GM21447 (cell line): ENCODE measurements at regions not wholly inside any gene's neighbourhood (a gene's known extent, or its start where the extent isn't known, plus 50 kb on each side); places are given as distances from the start of the nearest gene placed in this dataset.

Experiments used
- ATAC-seq: cut with Tn5 transposase; IDR thresholded peaks from one replicate; pipeline ENCODE4 v1.9.1; 2021; ENCODE audit not compliant: unreplicated experiment

DNA sequence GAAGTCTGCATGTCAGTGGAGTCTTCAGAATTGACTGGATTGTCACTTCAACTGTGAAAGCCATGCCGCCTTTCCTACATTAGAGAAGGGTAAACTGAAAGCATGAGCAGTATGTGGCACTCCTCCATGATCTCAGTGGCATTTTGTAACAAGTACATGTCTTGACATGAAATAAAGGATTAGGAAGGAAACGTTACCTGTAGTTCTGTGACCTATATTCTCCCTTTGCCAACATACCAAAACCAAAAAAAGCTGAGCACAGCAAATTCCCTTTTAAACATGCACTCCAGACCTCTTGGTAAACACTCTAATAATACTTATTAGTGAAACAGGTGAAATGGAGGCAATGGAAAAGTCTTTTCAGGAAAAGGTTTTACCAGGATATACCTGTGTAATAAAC lies 344.2 kb downstream of the GRIA2 start:
- ATAC-seq, result no peak

DNA sequence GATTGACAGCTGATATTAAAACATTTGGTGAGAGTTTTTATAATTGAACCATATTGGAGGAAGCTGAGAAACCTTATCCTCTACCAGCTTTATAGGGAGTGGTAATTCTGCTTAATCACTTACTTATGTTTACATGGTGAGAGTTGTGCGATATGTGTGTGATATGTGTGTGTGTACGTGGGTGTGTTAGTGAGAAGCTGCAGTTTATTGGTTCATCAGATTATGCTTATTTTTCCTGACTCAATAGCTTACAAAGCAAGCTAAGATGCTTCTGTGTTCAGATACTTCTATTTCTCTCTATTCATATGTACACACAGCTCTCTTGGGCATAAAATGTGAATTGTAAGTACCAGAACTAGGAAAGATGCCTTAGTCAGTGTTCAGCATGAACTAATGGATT lies 343.7 kb downstream of the GRIA2 start:
- no peak for ATAC-seq

DNA sequence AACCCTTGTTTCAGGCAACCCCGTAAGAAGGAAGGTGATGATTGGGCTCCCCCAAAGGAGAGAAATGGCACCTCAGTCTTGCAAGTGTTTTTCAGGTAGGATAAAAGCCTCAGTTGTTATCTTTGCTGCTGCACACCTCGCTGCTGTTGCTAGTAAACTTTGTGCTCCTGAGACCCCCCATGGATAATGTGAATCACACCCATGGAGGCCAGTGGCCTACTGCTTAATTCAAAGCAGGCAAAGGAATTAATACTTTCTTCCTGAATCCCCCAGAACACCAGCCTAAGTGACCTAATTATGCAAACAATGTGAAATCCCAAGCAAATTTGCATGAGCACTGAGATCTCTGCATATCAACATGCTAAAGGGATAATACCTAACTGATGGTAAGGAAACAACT lies 337.5 kb downstream of the GRIA2 start:
- no peak for ATAC-seq

DNA sequence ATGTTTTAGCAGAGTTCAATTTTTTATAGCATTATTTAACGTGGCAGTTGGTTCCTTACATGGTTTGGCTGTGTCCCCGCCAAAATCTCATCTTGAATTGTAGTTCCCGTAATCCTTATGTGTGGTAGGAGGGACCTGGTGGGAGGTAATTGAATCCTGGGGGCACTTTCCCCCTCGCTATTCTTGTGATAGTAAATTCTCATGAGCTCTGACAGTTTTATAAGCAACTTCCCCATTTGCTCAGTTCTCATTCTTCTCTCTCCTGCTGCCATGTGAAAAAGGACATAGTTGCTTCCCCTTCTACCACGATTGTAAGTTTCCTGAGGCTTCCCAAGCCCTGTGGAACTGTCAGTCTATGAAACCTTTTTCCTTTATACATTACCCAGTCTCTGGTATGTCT lies 329.5 kb downstream of the GRIA2 start:
- ATAC-seq, result no peak

DNA sequence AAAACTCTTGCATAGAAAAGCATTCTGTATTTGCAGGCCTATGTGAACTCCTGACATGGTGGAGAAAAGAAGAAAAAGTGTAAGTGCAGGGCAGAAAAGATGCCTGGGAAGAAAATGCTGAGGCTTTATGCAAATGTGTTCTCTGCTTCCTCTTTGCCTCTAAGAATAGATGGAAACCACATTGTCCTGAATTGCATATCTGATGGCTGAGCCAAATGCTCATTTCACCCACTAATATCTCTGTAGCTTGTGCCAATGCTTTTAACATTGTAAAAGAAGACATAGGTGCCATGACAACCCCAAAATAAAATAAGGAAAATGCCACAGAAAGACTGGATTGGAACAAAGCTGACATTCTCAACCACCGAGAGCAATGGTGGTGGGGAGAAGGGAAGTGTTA lies 307.4 kb downstream of the GRIA2 start:
- ATAC-seq, result no peak

DNA sequence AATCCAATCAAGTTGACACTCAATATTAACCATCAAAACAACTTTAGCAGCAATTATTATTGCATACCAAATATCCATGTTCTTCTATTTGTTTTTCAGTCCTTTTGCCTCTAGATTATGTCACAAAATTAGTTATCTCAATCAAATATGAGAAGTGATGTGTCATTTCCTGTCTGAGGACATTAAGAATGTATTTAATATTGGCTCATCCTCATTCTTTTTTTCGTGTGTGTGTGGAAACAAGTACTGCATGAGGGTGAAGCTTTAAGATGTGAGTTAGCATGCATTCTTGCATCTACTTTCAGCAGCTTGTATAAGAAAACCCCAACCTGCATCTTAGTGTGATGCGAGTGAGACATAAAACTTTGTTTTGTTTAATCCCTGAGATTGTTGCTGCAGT lies 301.4 kb downstream of the GRIA2 start:
- no peak for ATAC-seq

DNA sequence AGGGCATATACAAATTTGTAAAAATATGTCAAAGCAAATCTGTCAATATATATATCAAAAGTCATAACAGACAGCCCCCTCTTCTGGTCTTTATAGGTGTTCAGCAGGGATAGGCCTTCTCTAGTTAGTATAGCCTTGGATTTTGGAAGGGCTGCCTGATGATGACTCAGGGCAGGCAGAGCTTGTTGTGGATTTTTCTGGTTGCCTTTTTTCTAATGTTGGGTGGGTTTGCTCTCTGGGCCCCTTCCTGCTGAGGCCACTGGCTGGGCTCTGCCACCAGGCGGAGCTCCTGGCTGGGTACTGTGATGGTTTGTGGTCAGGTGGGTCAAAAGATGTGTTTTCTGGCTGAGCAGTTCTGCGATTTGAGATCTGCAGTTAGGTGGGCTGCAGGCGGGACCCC lies 294.2 kb downstream of the GRIA2 start:
- ATAC-seq, result no peak

DNA sequence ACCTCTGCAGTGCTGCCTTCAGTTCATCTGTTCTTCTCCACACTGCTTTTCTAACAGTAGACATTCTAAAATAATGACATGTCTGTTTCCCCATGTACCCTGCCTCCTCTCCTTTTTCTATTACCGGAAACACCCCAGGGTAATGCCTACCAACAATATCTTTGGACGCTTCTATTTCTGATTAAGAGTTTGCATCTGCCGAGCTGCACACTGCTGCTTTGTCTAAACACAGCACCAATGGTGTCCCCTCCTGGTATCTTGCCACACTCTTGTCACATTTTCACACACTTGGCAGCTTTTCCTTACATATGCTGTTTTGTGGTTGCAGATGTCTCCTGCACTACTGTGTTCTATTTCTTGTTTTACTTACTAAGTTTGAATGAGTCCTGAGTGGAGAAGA lies 288.8 kb downstream of the GRIA2 start:
- no peak for ATAC-seq

DNA sequence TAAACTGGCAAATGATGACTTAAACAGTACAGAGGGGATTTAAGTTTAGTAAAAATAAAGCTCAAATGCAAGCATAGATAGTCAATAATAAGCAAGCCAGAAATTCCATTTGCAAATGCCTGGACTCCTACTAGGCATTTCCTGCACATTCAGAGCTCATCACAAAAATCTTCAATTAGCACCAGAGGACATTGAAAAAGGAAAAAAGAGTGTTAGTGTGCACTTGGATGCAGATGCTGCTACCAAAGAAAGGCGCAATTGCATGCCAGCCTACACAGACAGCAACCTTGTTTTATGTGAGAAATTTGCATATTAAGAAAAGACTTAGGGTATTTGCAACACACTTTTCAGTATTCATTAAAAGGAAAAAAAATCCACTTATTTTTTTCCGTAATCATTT lies 282.1 kb downstream of the GRIA2 start:
- no peak for ATAC-seq

DNA sequence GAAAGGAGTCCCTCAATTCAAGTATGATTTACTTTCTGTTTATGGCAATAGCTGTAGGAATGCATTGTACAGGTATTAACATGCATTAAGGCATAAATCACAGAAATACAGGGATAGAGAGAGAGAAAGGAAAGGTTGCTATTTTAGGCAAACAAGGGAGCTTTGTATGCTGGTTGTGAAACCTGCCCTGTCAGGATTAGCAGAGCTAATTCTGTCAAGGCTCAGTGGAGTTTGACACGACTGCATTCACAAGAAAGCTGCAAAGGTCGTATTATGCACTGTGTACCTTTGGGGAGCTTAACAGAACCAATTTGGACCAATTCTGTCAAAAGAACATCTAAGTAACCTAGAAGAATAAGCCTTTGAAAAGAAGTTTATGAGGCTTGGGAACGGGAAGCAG lies 239.3 kb downstream of the GRIA2 start:
- no peak for ATAC-seq

DNA sequence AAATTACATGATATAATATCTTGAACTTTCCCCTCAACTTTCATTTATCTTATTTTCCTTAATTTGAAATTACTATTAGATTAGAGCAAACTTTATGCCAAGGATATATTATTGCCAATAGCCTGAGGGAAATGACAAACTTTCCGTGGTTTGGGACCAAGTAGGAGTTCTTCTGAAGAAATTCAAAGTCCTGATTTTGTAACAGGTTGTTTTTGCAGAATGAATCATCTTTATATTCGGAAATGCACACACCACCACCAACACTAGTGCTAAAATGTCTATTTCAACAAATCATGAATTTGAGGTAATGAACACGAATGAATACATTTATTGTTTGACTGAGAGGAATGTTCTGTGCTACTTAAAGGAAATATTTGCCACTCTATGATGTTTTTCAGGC lies 226.7 kb downstream of the GRIA2 start:
- ATAC-seq, result no peak

DNA sequence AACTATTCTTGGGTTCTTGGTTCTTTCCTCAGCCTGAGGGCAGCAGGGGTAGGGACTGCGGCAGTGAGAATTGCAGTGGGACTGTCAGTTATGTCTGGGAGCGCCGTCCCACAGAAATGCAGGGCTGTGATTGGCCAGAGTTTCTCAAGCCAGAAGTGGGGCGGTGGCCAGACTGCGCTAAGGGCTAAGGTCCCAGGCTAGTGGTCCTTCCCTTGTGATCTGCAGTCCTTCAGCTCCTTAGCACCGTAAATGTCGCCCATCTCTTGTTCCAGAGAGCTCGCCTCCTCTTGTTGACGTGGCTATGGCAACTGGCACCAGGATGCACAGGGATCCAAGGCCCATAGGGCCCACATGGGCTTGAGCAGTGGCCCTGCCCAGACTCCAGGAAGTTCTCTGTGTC lies 223.5 kb downstream of the GRIA2 start:
- ATAC-seq, result no peak

DNA sequence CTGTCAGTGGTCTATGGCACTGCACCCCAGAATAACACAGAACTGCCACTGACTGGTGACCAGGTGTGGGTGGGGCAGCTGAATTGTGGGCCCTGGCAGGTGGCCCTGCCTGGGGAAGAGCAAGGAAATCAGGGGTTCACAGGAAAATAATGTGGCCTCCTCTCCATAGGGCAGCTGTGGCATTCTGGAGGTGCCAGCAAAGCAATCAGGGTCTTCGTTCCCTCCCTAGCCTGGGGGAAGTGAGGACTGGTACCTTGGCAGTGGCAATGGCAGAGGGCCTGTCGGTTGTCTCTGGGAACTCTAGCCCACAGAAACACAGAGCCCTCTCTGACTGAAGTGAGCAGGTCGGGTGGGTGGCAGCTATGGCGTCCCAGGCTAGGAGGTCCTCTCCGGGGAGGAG lies 223.0 kb downstream of the GRIA2 start:
- ATAC-seq, result no peak

DNA sequence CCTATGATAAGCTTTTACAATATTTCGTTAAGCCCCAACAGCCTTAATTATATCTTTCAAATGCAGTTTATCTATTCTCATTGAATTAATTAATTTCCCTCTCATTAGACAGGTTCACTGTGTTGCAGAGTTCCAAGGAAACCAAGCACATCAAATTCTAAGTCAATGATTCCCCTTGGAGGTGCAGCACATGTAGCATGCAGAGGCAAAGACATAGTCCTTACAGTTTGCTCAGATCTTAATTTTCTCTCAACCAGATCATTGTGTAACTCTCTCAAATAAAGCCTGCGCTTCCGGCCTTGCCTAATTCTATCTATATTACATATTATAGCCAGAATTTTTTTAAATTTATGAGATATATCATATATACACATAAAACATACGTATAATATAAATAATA lies 205.4 kb downstream of the GRIA2 start:
- no peak for ATAC-seq

DNA sequence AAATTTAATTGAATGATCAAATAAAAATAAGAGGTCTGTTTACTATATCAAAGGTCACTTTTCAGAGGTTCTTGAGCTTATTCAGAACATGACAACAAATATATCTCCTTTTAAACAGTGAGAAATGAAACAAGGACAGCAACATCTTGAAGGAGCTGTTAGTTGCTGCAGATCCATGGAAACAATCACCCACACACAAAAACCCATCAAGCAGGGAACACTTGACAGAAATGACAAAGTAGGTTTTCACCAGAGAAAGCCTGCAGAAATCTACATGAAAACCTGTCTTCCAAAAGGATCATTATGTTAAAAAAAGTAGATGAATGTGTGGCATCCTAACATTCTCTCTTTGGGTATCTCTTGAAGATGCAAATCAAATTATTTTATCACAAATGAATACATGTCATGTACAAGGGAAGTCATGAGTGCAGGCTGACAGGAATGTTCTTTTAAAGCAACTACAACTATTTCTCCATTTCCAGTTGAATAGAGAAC lies 203.0 kb downstream of the GRIA2 start:
- no peak for ATAC-seq

DNA sequence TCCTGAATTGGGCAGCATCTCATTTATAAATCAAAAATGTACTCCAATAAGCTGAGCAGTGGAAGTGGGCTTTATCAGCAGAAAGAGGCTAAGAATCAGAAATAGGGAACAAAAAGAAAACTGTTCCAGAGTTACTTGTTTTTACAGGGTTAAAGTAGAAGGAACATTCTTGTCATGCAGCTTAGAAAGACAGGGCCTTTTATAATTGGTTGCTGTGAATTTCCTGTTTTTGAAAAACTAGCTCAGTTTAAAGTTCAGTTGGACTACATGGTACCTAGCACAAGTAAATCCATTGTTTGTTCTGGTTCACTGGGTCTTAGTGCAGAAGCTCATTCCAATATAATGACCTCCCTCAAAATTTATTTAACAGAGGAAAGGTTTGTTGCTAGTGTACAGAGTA lies 200.8 kb downstream of the GRIA2 start:
- ATAC-seq, result no peak
